Hepatocyte (in vitro differentiated cells): ENCODE measurements at regions not wholly inside any gene's neighbourhood (a gene's known extent, or its start where the extent isn't known, plus 50 kb on each side); places are given as distances from the start of the nearest gene placed in this dataset.

Experiments
- CTCF ChIP-seq: fragments of 200-600 bp; sonication (generic); IDR thresholded peaks from 2 replicates; pipeline ENCODE4 v1.5.1; 2016; ENCODE audit warnings: antibody characterized with exemption, mild to moderate bottlenecking; ENCODE audit not compliant: poor library complexity
- EZH2 ChIP-seq: fragments of 200-600 bp; sonication (generic); IDR thresholded peaks from 2 replicates; pipeline ENCODE4 v1.6.1; 2016; ENCODE audit warnings: antibody characterized with exemption, mild to moderate bottlenecking, borderline replicate concordance

- TF ChIP-seq CTCF (no peak), EZH2 (no peak)
Measured at GRCh38 chr21:32888971-32889370, 117.4 kb upstream of the PAXBP1 start.
